NCI-H1930 (cell line): ENCODE measurements at regions not wholly inside any gene's neighbourhood (a gene's known extent, or its start where the extent isn't known, plus 50 kb on each side); places are given as distances from the start of the nearest gene placed in this dataset.

Source experiments
- DNase-seq, 2 experiments: peaks; one replicate each; lab custom pipeline; 2025; lab: John Stamatoyannopoulos, UW

DNA sequence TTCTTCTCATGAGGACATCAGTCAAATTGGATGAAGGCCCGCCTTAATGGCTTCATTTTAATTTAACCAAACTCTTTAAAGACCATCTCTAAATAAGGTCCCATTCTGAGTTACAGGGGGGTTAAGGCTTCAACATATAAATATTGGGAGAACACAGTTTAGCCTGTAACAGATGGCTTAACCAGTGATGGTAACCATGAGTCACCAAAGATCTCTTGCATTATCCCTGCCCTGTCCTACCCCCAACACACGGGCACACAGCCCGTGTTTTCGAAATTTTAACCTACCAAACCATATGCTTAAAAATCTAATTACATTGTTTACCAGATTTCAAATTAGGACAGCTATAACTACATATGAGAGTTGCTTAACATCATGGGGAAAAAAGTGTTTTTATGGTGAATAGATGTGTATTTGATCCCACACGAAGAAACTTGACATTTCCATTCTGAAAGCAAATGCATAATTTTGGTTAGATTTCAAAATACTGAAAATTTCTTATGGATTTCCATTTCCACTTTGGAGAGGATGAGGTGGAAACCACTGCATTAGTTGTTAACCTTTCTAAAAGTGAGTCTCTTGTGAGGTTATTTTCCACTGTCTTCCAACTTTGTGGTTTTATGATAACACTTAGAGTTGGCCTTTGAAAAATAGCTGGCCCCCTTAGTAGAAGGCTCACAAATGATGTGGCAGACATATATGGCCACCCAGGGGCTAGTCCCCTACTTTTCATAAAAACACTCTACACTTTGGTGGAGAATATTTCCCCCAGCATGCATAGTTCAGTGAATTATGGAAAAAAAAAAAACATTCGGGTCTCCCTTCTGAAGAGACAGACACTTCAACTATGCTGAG, 849.3 kb downstream of the TLE1 start:
- no peak for DNase-seq

DNA sequence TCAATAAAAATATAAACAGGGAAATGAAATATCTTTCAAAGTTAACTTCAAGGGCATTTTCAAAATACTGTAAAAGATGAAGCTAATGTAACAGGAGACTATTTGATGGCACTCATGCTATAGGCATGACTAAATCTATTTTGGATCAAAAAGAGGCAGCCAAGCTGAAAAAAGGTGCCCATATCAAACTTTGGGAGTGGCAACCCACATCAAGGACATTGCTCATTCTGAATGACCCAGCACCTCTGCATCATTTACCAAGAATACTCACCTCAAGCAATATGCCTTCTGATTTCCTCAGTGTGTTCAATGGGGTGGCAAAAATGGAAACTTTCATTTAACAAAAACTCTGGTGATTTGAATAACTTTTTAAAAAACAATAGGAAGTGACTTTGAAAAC, 853.3 kb downstream of the TLE1 start:
- DNase-seq: no peak

DNA sequence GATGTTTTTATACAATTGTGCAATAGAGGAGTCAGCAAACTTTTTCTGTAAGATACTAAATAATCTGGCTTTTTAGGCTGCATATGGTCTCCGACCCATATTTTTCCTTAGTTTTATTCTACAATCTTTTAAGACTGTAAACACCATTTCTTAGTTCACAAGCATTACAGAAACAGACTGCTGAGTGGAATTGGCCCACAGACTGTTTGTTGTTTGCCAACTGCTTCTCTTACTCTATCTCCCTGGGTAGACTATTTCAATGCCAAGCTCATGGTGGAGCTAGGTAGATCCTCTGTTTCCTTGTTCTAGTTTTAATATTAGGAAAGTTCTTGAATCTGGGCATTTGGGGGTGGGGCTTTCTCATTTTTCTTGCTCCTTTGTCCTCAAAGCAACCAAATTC, 857.6 kb downstream of the TLE1 start:
- no peak for DNase-seq

DNA sequence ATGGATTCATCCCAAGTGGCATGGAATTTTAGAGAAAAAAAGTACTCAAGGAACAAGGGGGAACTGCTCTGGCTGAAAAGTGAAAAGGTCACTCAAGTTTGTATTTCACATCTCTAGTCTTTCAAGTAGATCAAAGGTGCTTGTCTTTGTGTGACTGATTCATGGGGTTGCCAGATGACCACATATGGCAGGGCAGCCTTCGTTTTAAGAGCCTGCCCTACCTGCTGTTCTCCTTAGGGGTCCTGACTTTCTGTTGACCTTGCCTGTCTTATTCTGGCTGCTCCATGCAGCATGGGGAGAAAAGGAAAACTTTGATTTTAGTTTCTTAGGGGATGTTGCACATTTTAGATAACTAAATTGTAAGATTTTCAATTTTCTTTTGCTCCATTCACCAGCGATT, 877.7 kb downstream of the TLE1 start:
- no peak for DNase-seq

DNA sequence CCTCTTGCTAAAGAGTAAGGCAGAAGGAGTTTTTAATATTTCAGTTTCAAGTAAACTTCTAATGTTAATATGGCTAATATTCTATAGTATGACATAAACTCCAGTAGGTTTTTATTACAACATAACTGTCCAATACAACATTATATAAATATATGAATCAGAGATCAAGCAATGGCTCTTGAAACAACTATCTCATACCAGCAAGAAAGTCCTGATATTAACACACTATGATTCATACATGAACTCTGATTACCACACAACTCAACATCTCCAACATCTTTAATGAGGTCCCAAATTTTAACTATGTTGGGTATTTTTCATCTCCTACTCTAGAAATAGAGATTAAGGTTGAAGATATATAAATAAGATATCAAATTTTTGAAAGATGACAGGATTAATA, 878.3 kb downstream of the TLE1 start:
- no peak for DNase-seq

- no peak for DNase-seq
Measured at GRCh38 chr9:80806671-80807070, 882.7 kb downstream of the TLE1 start.

- no peak for DNase-seq
Measured at GRCh38 chr9:80804873-80805272, 884.5 kb downstream of the TLE1 start.

DNA sequence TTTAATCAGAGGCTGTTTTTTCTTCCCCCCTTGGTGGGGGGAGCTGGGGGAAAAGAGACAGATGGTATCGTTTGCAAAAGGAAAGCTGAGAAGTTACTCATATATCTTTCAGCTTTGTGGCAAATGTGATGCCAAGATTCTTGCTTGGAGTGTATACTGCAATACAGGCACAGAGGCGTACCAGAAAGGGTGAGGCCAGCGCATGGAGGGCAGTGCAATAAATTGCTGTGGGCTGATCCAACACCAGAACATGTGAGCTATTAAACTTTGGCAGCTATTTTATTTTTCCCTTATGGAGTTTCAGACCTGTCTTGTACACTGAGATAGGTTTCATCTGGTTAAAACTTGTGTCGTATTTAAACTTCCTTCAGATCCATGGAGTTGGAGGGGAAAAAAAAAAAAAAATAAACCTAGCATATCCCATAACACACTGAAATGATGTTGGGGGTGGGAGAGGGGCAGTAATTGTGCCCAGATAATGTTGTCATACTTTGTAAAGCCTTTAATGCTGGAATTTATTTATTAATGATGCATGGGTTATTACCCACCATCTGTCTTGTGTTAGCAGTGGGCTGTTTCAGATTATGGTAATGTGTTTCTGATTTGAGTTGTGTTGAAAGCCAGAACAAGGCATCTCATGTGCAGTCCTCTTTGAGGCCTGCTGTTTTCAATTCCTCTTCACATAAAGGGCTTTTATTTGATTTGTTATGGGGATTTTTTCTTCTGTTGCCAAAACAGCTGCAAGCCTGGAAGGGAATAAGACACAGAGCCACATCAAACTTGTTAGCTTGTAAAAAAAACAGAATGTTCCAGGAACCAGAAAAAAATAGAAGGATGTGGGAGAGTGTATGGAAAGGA, 891.3 kb downstream of the TLE1 start:
- no peak for DNase-seq

- DNase-seq: no peak
Measured at GRCh38 chr9:80797101-80797829, 892.1 kb downstream of the TLE1 start.

DNA sequence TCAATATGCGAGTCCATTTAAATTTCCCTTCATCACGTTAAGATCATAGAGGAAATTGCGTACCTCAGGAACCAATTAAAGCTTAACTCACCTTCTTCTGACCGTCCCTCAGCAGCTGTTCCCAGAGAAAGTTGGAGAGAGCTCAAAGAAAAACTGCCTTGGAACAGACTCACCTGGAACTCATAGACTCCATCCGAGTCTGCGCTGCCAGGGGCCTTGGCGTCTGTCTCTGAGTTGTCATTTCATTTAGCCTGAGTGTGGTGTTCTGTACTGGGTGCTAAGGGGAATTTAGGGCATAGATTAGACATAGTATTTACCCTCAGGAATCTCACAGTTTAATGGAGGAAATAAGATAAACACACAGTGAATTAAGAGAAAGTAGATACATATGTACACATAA, 892.7 kb downstream of the TLE1 start:
- no peak for DNase-seq

DNA sequence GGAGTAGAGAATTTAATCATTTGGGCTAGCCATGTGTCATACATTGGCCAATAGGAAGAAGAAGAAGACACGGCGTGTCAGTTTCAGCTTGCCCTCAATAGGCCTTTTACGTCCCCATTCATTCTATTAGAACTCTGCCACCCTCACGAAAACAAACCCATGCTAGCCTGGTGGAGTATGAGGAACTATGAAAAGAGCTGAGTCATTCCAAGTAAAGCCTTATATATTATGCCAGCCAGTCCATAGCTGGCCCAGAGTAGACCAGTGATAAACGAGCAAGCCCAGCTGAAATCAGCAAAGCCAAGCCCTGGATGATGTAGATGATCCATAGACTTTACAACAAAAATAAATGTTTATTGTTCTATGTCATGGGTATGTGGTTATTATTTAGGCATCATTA, 895.1 kb downstream of the TLE1 start:
- no peak for DNase-seq

GRCh38 chr9:80793706-80794105, 895.6 kb downstream of the TLE1 start:
- no peak for DNase-seq

DNA sequence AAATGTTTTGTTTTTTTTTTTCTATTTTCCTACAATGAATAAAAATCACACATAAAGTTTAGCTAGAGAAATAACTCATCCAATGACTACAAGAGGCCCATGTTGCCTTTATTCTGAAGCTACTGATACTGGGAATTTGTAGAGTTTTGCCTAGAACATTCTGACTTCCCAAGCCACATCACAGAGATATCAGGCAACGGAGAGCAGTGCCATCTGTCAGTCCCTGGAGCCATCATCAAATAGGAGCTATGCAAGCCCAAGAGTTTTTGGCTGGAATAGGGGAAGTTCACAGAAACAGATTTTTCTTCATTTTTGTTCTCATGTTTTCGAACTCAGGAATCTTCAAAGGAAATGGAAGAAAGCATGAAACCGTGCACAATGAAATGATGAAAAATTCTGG, 896.6 kb downstream of the TLE1 start:
- DNase-seq: no peak

GRCh38 chr9:80791836-80792235, 897.5 kb downstream of the TLE1 start:
- no peak for DNase-seq

DNA sequence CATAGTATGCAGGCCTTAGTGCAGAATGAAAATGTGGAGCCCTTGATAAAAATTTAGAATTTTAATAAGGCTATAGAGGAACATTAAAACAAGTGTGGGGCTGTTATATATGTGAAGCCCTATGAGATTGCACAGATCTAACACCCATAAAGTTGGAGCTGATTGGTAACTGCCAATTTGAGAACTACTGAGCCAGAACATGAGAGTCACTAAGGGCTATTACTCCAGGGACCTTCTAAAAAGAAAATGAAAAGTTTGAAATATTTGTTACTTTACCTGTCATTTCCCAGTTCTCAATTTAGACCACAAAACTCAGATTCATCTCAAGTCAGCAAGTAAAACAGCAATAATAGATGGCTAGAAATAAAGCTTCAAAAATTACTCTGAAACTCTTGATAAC, 898.6 kb downstream of the TLE1 start:
- no peak for DNase-seq

- DNase-seq: no peak
Measured at GRCh38 chr9:80789831-80790230, 899.5 kb downstream of the TLE1 start.

DNA sequence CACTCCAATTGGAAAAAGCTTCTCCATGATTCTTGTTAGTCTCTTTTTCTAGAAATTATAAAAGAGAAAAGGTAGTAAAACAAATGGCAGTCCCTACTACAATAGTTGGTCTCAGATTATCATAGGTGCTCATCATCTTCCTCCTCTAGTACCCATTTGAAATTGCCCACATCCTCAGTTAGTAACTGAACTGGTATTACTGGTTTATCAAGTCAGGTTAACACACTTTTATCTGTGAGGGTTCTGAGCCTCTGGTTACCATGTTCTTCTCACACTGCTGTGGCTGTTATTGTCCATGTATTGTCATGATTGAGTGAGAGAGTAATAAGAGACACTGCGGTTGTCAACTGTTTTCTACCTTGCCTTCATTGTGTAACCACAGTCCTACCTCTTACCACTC, 901.7 kb downstream of the TLE1 start:
- DNase-seq: no peak

GRCh38 chr9:80784647-80785046, 904.7 kb downstream of the TLE1 start:
- no peak for DNase-seq

- no peak for DNase-seq
Measured at GRCh38 chr9:80775971-80776370, 913.4 kb downstream of the TLE1 start.

- no peak for DNase-seq
Measured at GRCh38 chr9:80775530-80775929, 913.8 kb downstream of the TLE1 start.

- DNase-seq: no peak
Measured at GRCh38 chr9:80771555-80772347, 917.6 kb downstream of the TLE1 start.

DNA sequence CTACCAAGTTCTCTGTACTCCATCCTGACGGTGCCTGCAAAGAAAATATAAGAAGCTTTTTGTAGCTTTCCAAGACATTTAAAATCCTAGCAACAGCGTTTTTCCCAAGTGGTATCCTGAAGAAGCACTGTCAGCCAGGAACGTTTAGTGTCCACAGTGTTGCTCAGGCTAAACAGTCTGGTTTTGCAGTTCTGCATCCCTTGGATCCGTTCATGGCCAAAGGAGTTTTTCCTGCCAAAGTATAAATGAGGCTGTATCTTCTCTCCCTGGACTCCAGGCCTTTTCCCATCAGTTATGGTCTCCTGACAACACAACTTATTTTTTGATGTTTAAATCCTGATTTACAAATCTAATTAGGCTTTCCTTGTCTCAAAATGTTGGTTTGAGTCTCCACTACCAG, 925.8 kb downstream of the TLE1 start:
- DNase-seq: no peak
